ENCODE measurements at regions not wholly inside any gene's neighbourhood (a gene's known extent, or its start where the extent isn't known, plus 50 kb on each side); places are given as distances from the start of the nearest gene placed in this dataset.

DNA sequence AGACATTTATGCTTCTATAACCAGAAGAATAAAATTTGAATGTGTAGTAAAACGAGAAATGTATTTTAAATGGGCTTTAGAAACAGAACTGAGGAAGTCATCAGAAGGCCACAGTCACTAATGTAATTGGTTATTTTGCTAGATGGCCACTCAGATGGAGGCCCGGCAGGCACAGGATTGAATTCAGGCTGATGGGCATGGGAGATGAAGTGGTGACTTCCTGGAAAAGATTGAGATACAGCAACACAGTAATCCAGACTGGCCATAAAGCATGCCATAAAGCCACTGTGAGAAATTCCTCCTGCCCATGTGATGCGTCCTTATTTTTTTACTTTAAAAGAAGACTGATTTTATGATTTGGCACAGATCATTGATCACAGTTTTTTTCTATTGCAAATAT, 297.7 kb downstream of the ICOS start:
- no peak for DNase-seq (ENCODE audit: low spot score)
- TF ChIP-seq, protein P1, sequence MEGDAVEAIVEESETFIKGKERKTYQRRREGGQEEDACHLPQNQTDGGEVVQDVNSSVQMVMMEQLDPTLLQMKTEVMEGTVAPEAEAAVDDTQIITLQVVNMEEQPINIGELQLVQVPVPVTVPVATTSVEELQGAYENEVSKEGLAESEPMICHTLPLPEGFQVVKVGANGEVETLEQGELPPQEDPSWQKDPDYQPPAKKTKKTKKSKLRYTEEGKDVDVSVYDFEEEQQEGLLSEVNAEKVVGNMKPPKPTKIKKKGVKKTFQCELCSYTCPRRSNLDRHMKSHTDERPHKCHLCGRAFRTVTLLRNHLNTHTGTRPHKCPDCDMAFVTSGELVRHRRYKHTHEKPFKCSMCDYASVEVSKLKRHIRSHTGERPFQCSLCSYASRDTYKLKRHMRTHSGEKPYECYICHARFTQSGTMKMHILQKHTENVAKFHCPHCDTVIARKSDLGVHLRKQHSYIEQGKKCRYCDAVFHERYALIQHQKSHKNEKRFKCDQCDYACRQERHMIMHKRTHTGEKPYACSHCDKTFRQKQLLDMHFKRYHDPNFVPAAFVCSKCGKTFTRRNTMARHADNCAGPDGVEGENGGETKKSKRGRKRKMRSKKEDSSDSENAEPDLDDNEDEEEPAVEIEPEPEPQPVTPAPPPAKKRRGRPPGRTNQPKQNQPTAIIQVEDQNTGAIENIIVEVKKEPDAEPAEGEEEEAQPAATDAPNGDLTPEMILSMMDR (IDR thresholded peaks at IDR 0.05): no peak
- Histone ChIP-seq H3K27ac (no peak overlapping the region), H3K4me3 (no peak overlapping the region)

- no peak for DNase-seq (ENCODE audit: low spot score)
- H3K27ac ChIP-seq: no peak overlapping the region
- H3K4me3 ChIP-seq: no peak overlapping the region
- TF ChIP-seq, protein P1 (IDR thresholded peaks at IDR 0.05): no peak
Observed at GRCh38 chr2:204234879-204235278, 298.3 kb downstream of the ICOS start.

GRCh38 chr2:204237416-204237815, 300.9 kb downstream of the ICOS start:
- H3K27ac ChIP-seq: no peak overlapping the region
- TF ChIP-seq, protein P1 (IDR thresholded peaks at IDR 0.05): no peak
- DNase-seq (ENCODE audit: low spot score): no peak
- no peak overlapping the region for H3K4me3 ChIP-seq

DNA sequence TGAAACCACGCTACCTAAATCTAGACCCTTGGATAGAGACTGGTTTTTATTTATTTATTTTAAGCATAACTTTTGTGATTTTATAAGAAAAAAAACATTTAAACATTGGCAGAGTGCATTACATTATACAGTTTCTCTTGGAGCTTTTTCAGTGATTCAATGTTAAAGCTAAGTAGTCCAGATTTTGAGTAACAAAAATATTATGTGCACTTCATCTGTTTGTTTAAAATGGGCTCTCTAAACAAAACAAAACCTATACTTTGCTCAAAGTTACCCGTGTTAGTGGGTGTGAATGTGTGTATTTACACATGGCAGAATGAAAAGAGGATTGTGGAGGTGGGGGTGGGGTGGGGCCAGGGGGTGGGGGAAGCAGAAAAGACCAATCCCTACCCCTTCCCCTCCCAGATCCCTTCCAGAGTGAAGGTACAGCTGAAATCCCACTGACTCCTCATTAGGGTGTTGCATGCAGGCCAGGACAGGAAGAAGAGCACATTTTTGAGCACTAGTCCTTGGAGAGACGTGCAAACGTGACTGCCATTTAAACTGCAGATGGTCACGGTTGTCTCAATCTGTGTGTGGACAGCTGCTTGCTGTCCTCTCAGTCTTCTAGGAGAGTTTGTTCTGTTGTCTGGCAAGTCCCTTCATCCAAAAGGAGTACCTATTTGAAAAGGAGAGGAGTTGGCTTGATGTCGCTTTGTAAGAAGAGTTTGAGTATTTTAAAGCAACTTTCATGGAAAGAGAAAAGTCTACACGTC, 303.0 kb downstream of the ICOS start:
- H3K4me3 ChIP-seq: no peak overlapping the region
- TF ChIP-seq, protein P1 (IDR thresholded peaks at IDR 0.05): no peak
- no peak overlapping the region for H3K27ac ChIP-seq
- no peak for DNase-seq (ENCODE audit: low spot score)

GRCh38 chr2:204240961-204241360, 304.3 kb upstream of the PARD3B start:
- TF ChIP-seq, protein P1 (IDR thresholded peaks at IDR 0.05): no peak
- Histone ChIP-seq H3K27ac (no peak overlapping the region), H3K4me3 (no peak overlapping the region)
- DNase-seq (ENCODE audit: low spot score): no peak

GRCh38 chr2:204249437-204249836, 295.8 kb upstream of the PARD3B start:
- H3K4me3 ChIP-seq: no peak overlapping the region
- H3K27ac ChIP-seq: no peak overlapping the region
- TF ChIP-seq, protein P1 (IDR thresholded peaks at IDR 0.05): no peak
- DNase-seq (ENCODE audit: low spot score): no peak

DNA sequence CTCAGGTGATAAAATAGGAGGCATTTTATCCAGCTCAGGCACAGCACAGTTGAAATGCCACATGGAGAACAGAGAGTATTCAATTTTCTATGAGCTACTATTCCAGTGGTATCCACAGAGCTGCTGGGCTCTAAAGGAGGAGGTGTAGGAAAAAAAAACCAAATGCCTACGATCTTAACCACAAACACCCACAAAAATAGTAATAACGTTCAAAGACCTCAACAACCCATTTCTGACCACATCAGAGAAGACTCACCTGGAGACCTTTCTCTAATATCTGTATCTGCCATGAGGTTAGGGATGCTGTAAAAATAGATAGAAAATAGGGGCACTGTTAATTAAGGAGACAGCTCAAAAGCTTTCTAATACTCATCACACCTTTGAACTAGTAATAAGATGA, 294.6 kb upstream of the PARD3B start:
- Histone ChIP-seq H3K27ac (no peak overlapping the region), H3K4me3 (no peak overlapping the region)
- TF ChIP-seq, protein P1 (IDR thresholded peaks at IDR 0.05): no peak
- DNase-seq (ENCODE audit: low spot score): no peak
